COLO668 (cell line): ENCODE measurements at regions not wholly inside any gene's neighbourhood (a gene's known extent, or its start where the extent isn't known, plus 50 kb on each side); places are given as distances from the start of the nearest gene placed in this dataset.
"Not testable (repeated sequence)": the region's sequence is repeated elsewhere in the genome, so short reads cannot be mapped to it uniquely, and the experiment has no call there.

Source experiments
- DNase-seq: peaks from one replicate; lab custom pipeline; 2025; ENCODE audit not compliant: unreplicated experiment; lab: John Stamatoyannopoulos, UW

DNA sequence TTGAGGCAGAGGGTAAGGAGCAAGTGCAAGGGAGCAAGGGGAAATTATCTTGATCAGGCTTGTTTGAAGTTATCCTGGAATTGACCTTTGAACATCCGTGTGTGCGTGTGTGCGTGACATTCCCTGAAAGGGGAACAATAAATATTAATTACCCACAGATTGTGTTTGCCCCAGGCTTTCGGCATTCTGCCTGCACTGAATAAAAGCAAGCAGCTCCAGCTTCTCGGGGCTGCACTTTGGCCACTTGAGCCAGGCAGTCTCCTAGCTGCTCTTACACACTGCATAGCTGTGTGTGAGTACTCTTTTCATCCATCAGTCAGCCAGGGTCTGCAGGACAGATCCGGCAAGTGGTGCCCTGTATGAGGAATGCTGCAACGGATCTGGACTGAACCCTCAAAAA, 107.7 kb upstream of the BTN3A2 start:
- peak; percentile 10 for DNase-seq

DNA sequence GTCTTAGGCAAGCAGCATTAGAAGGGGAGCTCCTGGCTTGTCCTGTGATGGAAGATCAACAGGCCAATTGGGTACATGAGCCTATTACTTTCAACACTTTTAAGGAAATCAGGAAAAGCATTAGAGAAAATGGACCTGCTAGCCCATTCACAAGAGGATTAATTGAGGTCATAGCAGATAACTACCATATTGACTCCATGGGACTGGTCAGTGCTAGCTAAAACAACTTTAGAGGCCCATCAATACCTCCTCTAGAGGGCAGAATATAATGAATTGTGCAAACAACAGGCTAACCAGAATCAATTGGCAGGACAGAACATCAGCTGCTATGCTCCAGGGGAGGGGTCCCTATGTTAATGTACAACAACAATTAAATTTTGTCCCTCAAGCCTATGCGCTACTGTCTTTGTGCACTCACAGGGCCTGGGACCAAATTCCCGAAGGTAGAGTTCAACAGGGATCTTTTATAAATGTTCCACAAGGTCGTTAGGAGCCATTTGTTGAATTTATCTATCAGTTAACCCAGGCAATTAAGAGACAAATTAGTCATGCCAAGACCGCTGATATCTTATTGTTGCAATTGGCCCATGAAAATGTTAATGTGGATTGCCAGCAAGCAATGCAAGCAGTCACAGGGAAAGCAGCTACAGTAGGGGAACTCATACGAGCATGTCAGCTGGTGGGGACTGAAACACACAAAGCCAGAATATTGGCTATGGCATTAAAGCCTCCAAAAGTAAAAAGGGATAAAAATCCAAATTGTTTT, 106.6 kb upstream of the BTN3A2 start:
- no peak for DNase-seq

DNA sequence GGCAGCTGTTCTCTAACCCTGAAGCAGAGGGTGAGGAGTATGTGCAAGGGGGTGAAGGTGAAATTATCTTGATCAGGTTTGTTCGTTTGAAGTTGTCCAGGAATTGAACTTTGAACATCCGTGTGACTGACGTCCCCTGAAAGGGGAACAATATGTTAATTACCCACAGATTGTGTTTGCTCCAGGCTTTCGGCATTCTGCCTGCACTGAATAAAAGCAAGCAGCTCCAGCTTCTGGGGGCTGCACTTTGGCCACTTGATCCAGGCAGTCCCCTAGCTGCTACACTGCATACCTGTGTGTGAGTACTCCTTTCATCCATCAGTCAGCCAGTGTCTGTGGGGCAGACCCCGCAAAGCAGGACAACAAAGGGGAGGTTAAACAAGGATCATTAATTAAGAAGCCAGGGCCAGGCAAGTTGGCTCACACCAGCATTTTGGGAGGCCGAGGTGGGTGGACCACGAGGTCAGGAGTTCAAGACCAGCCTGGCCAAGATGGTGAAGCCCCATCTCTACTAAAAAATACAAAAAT, 104.8 kb upstream of the BTN3A2 start:
- DNase-seq = no peak

GRCh38 chr6:26260725-26261490, 104.1 kb upstream of the BTN3A2 start:
- no peak for DNase-seq

GRCh38 chr6:26264547-26264946, 100.5 kb upstream of the BTN3A2 start:
- DNase-seq = no peak

GRCh38 chr6:26267083-26267589, 97.9 kb upstream of the BTN3A2 start:
- DNase-seq = no peak

GRCh38 chr6:26268659-26269402, 96.2 kb upstream of the BTN3A2 start:
- peak; percentile 53 for DNase-seq

DNA sequence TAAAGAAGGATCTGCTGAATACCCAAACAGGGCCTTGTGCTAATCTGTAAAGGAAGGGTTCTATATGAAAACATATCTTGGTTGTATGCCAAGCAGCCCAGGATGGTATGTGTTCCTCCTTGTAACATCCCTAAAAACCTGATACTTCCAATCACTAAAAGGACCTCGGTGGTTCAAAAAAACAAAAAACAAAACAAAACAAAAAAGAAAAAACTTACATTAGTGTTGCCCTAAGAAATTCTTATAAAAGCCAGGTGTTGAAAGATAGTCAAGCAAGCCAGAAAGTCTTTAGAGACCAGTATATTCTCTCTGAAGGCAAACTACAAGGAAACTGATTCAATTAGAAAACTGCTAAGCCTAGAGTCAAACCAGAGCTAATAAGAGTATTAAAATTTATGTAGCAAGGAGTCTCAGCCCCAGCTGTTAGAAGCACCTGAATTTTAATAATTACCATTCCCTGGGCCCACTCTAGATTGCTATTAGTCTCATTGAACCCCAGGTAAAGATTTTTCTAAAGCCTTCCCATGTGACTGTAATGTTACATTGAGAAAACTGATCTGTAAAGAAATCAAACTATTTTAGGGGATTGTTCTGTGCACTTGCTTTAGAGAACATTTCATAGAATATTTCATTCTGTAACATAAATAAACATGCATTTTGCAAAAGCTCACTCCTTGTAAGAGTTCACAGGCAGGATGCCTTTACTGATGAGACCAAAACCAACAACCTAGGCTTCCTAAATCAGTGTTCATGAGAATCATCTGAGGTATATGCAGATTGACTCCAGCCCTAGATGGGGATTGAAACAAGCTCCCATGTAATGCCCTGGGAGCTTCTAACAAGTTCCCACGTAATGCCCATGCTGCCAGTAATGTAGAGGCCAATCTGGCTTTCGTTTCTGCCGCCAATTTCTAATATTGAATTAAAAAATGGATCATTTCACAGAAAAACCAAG, 95.2 kb upstream of the BTN3A2 start:
- DNase-seq = no peak

- peak; percentile 4 for DNase-seq
Measured at GRCh38 chr6:26270486-26270861, 94.5 kb upstream of the BTN3A2 start.

DNA sequence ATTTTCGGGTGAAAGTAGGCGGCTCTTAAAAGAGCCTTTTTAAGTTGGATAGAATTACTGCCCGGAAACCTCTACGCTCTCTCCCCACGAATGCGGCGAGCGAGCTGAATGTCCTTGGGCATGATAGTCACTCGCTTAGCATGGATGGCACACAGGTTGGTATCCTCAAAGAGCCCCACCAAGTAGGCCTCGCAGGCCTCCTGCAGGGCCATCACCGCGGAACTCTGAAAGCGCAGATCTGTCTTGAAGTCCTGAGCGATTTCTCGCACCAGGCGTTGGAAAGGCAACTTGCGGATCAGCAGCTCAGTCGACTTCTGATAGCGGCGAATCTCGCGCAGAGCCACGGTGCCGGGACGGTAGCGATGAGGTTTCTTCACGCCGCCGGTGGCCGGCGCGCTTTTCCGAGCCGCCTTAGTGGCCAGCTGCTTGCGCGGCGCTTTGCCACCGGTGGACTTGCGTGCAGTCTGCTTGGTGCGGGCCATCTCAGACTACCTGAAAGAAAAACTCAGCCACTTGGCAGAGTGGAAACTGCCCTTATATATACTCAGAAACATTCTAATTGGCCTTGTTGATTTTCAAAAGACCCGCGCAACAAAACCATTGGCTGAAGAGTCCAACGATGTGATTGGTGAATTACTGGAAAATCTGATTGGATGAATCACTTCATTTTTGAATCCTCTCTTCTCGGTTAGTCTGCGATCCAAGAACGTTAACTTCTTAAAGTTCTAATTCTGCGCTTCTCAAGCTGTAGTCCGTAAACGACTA, 93.9 kb upstream of the BTN3A2 start:
- peak; percentile 72 for DNase-seq

DNA sequence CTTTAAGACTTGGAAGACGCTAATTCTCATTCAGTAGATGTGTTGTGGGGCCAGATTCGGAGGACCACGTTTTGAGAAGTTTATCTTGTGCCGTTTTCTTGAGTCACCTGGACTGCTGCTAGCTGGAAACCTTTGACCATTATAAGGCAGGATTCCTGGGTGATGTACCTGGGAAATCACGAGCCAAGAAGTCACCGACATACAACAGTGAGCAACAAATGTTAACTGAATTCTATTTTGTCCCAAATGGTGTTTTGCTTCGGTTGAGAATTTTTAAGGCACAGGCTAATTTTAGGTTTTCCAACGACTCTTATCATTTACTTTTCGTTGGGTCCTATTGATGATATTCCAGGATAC, 93.4 kb upstream of the BTN3A2 start:
- DNase-seq = no peak

DNA sequence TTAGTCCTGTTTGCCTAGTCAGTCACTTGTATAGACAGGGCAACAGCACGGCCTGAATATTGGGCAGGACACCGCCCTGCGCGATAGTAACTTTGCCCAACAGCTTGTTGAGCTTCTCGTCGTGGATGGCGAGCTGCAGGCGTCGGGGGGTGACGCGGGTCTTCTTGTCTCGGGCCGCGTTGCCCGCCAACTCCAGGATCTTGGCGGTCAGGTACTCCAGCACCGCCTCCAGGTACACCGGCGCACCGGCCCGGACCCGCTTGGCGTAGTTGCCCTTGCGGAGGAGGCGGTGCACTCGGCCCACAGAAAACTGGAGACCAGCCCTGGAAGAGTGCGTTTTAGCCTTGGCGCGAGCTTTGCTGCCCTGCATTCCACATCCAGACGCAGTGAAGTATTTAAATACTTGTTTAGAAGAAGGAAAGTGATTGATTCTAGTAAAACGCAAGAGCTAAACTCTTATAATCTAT, 92.8 kb upstream of the BTN3A2 start:
- DNase-seq = peak; percentile 60

- no peak for DNase-seq
Measured at GRCh38 chr6:26273673-26274588, 91.1 kb upstream of the BTN3A2 start.

DNA sequence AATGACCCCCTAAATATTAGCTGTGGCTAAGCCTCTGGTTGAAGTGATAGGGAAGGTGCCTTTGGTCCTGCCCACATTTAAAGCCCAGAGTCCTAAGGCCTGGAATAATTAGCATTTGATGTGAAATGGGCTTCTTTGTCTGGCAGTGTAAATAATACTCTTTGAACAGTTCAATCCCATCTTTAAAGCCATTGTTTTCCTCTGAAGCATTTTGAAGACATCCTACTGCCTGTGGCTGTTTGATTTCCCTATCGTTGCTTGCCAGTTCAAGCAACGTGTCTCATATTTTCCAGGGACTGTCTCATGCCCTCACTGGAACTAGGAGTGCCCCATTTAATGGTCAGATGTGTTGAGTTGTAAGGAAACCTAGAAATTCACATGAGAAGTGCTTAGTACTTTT, 89.3 kb upstream of the BTN3A2 start:
- DNase-seq = no peak

GRCh38 chr6:26276841-26277648, 88.0 kb upstream of the BTN3A2 start:
- DNase-seq = no peak

DNA sequence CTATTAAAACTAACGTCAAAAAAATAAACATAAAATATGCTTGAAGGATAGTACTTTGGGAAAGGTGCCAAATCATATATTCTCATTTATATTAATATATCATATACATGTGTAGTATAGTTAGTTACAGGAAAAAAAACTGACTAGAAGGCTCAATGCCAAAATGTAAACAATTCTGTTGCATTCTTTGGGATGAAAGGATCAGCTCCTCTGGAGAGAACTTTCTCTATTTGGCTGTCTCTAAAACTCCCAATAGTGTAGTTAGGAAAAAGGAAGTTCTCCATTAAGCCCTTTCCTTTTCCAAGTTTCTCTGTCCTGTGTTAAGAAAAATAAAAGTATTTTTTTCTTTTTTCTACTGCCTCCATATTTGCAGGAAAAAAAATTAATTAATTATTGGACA, 86.5 kb upstream of the BTN3A2 start:
- DNase-seq = no peak

GRCh38 chr6:26279371-26279770, 85.6 kb upstream of the BTN3A2 start:
- DNase-seq = not testable (repeated sequence)

DNA sequence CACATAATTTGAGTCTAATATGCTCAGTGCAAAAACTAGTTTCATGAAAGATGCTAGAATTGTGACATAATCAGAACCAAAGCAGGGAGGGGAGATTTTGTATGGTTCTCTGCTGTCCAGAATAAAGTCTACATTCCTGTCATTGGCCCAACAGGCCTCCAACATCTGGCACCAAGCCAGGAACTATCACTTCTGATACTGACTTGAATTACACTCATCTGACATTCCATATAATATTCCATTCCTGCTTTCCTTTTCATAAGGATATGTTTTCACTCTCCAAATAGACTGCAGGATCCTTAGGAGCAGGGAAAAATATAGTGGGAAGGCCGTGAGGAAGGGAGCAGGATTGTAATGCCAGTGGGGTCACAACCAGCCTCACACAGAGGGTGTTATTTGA, 84.6 kb upstream of the BTN3A2 start:
- peak; percentile 6 for DNase-seq
